ENCODE measurements at regions not wholly inside any gene's neighbourhood (a gene's known extent, or its start where the extent isn't known, plus 50 kb on each side); places are given as distances from the start of the nearest gene placed in this dataset.

DNA sequence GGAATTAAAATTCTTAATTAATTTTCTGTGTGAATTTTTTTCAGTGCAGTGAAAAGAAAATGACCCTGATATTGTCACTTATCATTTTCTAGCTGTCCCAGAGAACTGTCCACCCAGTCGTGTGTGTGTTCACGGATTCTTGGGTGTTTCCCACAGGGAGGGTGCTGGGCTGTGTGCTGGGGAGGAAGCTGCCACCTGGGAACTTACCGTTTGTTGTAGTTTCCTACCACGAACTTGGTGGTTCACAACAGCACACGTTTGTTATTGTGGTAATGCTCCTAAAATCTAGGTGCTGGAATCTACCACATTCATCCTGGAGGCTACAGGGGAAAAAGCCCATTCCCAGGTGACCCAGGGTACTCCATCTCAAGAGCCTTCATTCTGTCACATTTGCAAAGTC lies 276.1 kb downstream of the GLRX3 start:
- TF ChIP-seq CTCF (IDR thresholded peaks at IDR 0.05; ENCODE audit: insufficient read depth, low read length) (no peak), POLR2AphosphoS5 (IDR thresholded peaks at IDR 0.05; ENCODE audit: low read depth) (no peak), SPI1 (IDR thresholded peaks at IDR 0.05; ENCODE audit: borderline replicate concordance, low read depth) (no peak), GABPA (IDR thresholded peaks at IDR 0.05; ENCODE audit: low read depth) (no peak)
- TF ChIP-seq, protein P1, sequence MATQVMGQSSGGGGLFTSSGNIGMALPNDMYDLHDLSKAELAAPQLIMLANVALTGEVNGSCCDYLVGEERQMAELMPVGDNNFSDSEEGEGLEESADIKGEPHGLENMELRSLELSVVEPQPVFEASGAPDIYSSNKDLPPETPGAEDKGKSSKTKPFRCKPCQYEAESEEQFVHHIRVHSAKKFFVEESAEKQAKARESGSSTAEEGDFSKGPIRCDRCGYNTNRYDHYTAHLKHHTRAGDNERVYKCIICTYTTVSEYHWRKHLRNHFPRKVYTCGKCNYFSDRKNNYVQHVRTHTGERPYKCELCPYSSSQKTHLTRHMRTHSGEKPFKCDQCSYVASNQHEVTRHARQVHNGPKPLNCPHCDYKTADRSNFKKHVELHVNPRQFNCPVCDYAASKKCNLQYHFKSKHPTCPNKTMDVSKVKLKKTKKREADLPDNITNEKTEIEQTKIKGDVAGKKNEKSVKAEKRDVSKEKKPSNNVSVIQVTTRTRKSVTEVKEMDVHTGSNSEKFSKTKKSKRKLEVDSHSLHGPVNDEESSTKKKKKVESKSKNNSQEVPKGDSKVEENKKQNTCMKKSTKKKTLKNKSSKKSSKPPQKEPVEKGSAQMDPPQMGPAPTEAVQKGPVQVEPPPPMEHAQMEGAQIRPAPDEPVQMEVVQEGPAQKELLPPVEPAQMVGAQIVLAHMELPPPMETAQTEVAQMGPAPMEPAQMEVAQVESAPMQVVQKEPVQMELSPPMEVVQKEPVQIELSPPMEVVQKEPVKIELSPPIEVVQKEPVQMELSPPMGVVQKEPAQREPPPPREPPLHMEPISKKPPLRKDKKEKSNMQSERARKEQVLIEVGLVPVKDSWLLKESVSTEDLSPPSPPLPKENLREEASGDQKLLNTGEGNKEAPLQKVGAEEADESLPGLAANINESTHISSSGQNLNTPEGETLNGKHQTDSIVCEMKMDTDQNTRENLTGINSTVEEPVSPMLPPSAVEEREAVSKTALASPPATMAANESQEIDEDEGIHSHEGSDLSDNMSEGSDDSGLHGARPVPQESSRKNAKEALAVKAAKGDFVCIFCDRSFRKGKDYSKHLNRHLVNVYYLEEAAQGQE (IDR thresholded peaks at IDR 0.05; ENCODE audit: insufficient replicate concordance, low read depth) = no peak
